ENCODE measurements at regions not wholly inside any gene's neighbourhood (a gene's known extent, or its start where the extent isn't known, plus 50 kb on each side); places are given as distances from the start of the nearest gene placed in this dataset.
"Not testable (repeated sequence)": the region's sequence is repeated elsewhere in the genome, so short reads cannot be mapped to it uniquely, and the experiment has no call there.

GRCh38 chr6:163709255-163709654 is 294.7 kb downstream of the QKI start:
- Histone ChIP-seq H3K9me3 (ENCODE audit: low read depth, low read length) (no peaks in the 10 kb centered on the region), H3K36me3 (ENCODE audit: insufficient read depth, low read length) (no peaks in the 10 kb centered on the region), H3K4me3 (no peak overlapping the region), H3K27ac (no peak overlapping the region), H3K9ac (ENCODE audit: insufficient read length) (no peak overlapping the region)
- TF ChIP-seq POLR2AphosphoS5 (IDR thresholded peaks at IDR 0.05; ENCODE audit: borderline replicate concordance, low read depth, low read length) (no peak), FOXP2 (optimal IDR thresholded peaks at IDR 0.05; ENCODE audit: control extremely low read depth, extremely low read length, insufficient read depth) (no peak)
- DNase-seq (ENCODE audit: low read depth, low spot score): no peak

GRCh38 chr6:163708466-163708865 is 293.9 kb downstream of the QKI start:
- H3K27ac ChIP-seq: no peak overlapping the region
- TF ChIP-seq EZH2 (IDR thresholded peaks at IDR 0.05): no peak
- no peak for TF ChIP-seq FOXP2 (optimal IDR thresholded peaks at IDR 0.05; ENCODE audit: control extremely low read depth, extremely low read length, insufficient read depth)
- TF ChIP-seq POLR2AphosphoS5 (IDR thresholded peaks at IDR 0.05; ENCODE audit: borderline replicate concordance, low read depth, low read length): no peak
- H3K9me3 ChIP-seq (ENCODE audit: low read depth, low read length): no peaks in the 10 kb centered on the region
- H3K9ac ChIP-seq (ENCODE audit: insufficient read length): no peak overlapping the region
- no peaks in the 10 kb centered on the region for H3K36me3 ChIP-seq (ENCODE audit: insufficient read depth, low read length)
- no peak overlapping the region for H3K4me3 ChIP-seq
- no peak for DNase-seq (ENCODE audit: low read depth, low spot score)

GRCh38 chr6:163707387-163708355 is 293.2 kb downstream of the QKI start:
- TF ChIP-seq POLR2AphosphoS5 (IDR thresholded peaks at IDR 0.05; ENCODE audit: borderline replicate concordance, low read depth, low read length): no peak
- no peak for TF ChIP-seq EZH2 (IDR thresholded peaks at IDR 0.05)
- no peak for TF ChIP-seq FOXP2 (optimal IDR thresholded peaks at IDR 0.05; ENCODE audit: control extremely low read depth, extremely low read length, insufficient read depth)
- H3K4me3 ChIP-seq: no peak overlapping the region
- H3K9ac ChIP-seq (ENCODE audit: insufficient read length): no peak overlapping the region
- no peaks in the 10 kb centered on the region for H3K9me3 ChIP-seq (ENCODE audit: low read depth, low read length)
- DNase-seq (ENCODE audit: low read depth, low spot score): no peak
- H3K36me3 ChIP-seq (ENCODE audit: insufficient read depth, low read length): no peaks in the 10 kb centered on the region
- H3K27ac ChIP-seq: no peak overlapping the region

- TF ChIP-seq POLR2AphosphoS5 (IDR thresholded peaks at IDR 0.05; ENCODE audit: borderline replicate concordance, low read depth, low read length): no peak
- Histone ChIP-seq H3K9me3 (ENCODE audit: low read depth, low read length) (no peaks in the 10 kb centered on the region), H3K27ac (no peak overlapping the region), H3K9ac (ENCODE audit: insufficient read length) (no peak overlapping the region), H3K4me3 (no peak overlapping the region), H3K36me3 (ENCODE audit: insufficient read depth, low read length) (no peaks in the 10 kb centered on the region)
- no peak for DNase-seq (ENCODE audit: low read depth, low spot score)
These were observed 292.1 kb downstream of the QKI start for GRCh38 chr6:163706500-163707087.

- Histone ChIP-seq H3K27ac (no peak overlapping the region), H3K36me3 (ENCODE audit: insufficient read depth, low read length) (no peaks in the 10 kb centered on the region), H3K4me3 (no peak overlapping the region), H3K9ac (ENCODE audit: insufficient read length) (no peak overlapping the region), H3K9me3 (ENCODE audit: low read depth, low read length) (no peaks in the 10 kb centered on the region)
- no peak for DNase-seq (ENCODE audit: low read depth, low spot score)
- no peak for TF ChIP-seq FOXP2 (optimal IDR thresholded peaks at IDR 0.05; ENCODE audit: control extremely low read depth, extremely low read length, insufficient read depth)
- no peak for TF ChIP-seq EZH2 (IDR thresholded peaks at IDR 0.05)
- TF ChIP-seq POLR2AphosphoS5 (IDR thresholded peaks at IDR 0.05; ENCODE audit: borderline replicate concordance, low read depth, low read length): no peak
These were observed 291.4 kb downstream of the QKI start for GRCh38 chr6:163705923-163706322.

- H3K9me3 ChIP-seq (ENCODE audit: low read depth, low read length): no peaks in the 10 kb centered on the region
- no peak overlapping the region for H3K4me3 ChIP-seq
- H3K9ac ChIP-seq (ENCODE audit: insufficient read length): no peak overlapping the region
- H3K27ac ChIP-seq: no peak overlapping the region
- TF ChIP-seq FOXP2 (optimal IDR thresholded peaks at IDR 0.05; ENCODE audit: control extremely low read depth, extremely low read length, insufficient read depth): no peak
- no peaks in the 10 kb centered on the region for H3K36me3 ChIP-seq (ENCODE audit: insufficient read depth, low read length)
- no peak for DNase-seq (ENCODE audit: low read depth, low spot score)
These were observed 288.2 kb downstream of the QKI start for GRCh38 chr6:163702736-163703135.

GRCh38 chr6:163701762-163702161 is 287.2 kb downstream of the QKI start:
- no peaks in the 10 kb centered on the region for H3K36me3 ChIP-seq (ENCODE audit: insufficient read depth, low read length)
- no peak for TF ChIP-seq POLR2AphosphoS5 (IDR thresholded peaks at IDR 0.05; ENCODE audit: borderline replicate concordance, low read depth, low read length)
- TF ChIP-seq FOXP2 (optimal IDR thresholded peaks at IDR 0.05; ENCODE audit: control extremely low read depth, extremely low read length, insufficient read depth): no peak
- no peak for TF ChIP-seq EZH2 (IDR thresholded peaks at IDR 0.05)
- H3K9me3 ChIP-seq (ENCODE audit: low read depth, low read length): no peaks in the 10 kb centered on the region
- no peak overlapping the region for H3K9ac ChIP-seq (ENCODE audit: insufficient read length)
- no peak overlapping the region for H3K4me3 ChIP-seq
- DNase-seq (ENCODE audit: low read depth, low spot score): no peak
- H3K27ac ChIP-seq: no peak overlapping the region

- Histone ChIP-seq H3K4me3 (no peak overlapping the region), H3K27ac (no peak overlapping the region), H3K36me3 (ENCODE audit: insufficient read depth, low read length) (no peaks in the 10 kb centered on the region), H3K9ac (ENCODE audit: insufficient read length) (no peak overlapping the region), H3K9me3 (ENCODE audit: low read depth, low read length) (no peaks in the 10 kb centered on the region)
- DNase-seq (ENCODE audit: low read depth, low spot score): no peak
- no peak for TF ChIP-seq POLR2AphosphoS5 (IDR thresholded peaks at IDR 0.05; ENCODE audit: borderline replicate concordance, low read depth, low read length)
- TF ChIP-seq FOXP2 (optimal IDR thresholded peaks at IDR 0.05; ENCODE audit: control extremely low read depth, extremely low read length, insufficient read depth): no peak
- no peak for TF ChIP-seq EZH2 (IDR thresholded peaks at IDR 0.05)
These were observed 283.6 kb downstream of the QKI start for GRCh38 chr6:163698086-163698485.

GRCh38 chr6:163696311-163696710 is 281.8 kb downstream of the QKI start:
- H3K9me3 ChIP-seq (ENCODE audit: low read depth, low read length); H3K36me3 ChIP-seq (ENCODE audit: insufficient read depth, low read length); H3K9ac ChIP-seq (ENCODE audit: insufficient read length); H3K27ac ChIP-seq; DNase-seq (ENCODE audit: low read depth, low spot score); H3K4me3 ChIP-seq: not testable (repeated sequence)
